ENCODE measurements at regions not wholly inside any gene's neighbourhood (a gene's known extent, or its start where the extent isn't known, plus 50 kb on each side); places are given as distances from the start of the nearest gene placed in this dataset.

GRCh38 chr5:130280528-130281217 is 376.4 kb downstream of the CHSY3 start (continued):
- TF ChIP-seq EP300 (IDR thresholded peaks at IDR 0.05; ENCODE audit: borderline replicate concordance in 1 of 2, low read depth in 2 of 2, low read length in 2 of 2) = no peak
- TF ChIP-seq POLR2AphosphoS5 (IDR thresholded peaks at IDR 0.05; ENCODE audit: low read depth, low read length) = no peak
- no peak for TF ChIP-seq SP2 (IDR thresholded peaks at IDR 0.05; ENCODE audit: low read length)
- TF ChIP-seq KDM4A (IDR thresholded peaks at IDR 0.05; ENCODE audit: low read depth, low read length, severe bottlenecking) = no peak
- no peak for TF ChIP-seq CTCF (IDR thresholded peaks at IDR 0.05; ENCODE audit: control extremely low read depth in 1 of 3, insufficient read depth in 1 of 3, low read depth in 1 of 3, low read length in 3 of 3)
- no peak for TF ChIP-seq BACH1 (IDR thresholded peaks at IDR 0.05; ENCODE audit: low read length)
- no peak for TF ChIP-seq RXRA (IDR thresholded peaks at IDR 0.05; ENCODE audit: insufficient read depth, low read depth, low read length)

Data from H1 (cell line).